SK-N-SH (cell line): ENCODE measurements at regions not wholly inside any gene's neighbourhood (a gene's known extent, or its start where the extent isn't known, plus 50 kb on each side); places are given as distances from the start of the nearest gene placed in this dataset.

Experiments used
- CTCF ChIA-PET: fragments of 300-600, 350-600 bp; formaldehyde crosslinking; extraction: SDS; loops from one replicate; lab custom pipeline; 2021; lab: Yijun Ruan, JAX
- POLR2A ChIA-PET: fragments of 350-600 bp; sonication (Branson Sonifier 250); formaldehyde crosslinking; extraction: SDS; loops from one replicate; lab custom pipeline; 2020; ENCODE audit warnings: antibody characterized with exemption, inconsistent platforms; lab: Yijun Ruan, JAX
- DNase-seq: peaks from one replicate; pipeline ENCODE4 v3.0.0; 2012
- H2AFZ ChIP-seq: fragments of 200-600 bp; sonication (generic); 2 replicates; pipeline ENCODE4 v1.8.1; 2016; ENCODE audit warnings: antibody characterized with exemption, mild to moderate bottlenecking, low read depth
- H3F3A ChIP-seq: fragments of 200-600 bp; sonication (generic); replicated peaks from 2 replicates; pipeline ENCODE3; 2016; ENCODE audit warnings: antibody characterized with exemption, mild to moderate bottlenecking; ENCODE audit not compliant: insufficient read depth
- H3K27ac ChIP-seq, 2 experiments: fragments of 200-500 bp in 1 of 2; fragments of 200-600 bp in 1 of 2; sonication (Bioruptor generic) in 1 of 2; sonication (generic), shearing (Covaris generic) in 1 of 2; 2 replicates each; pipeline versions ENCODE4 v1.5.1 to v1.6.1; 2014 to 2016; ENCODE audit warnings: low read depth in 2 of 2, inconsistent platforms in 1 of 2, low read length in 1 of 2, mild to moderate bottlenecking in 1 of 2, mixed read lengths in 1 of 2
- H3K27me3 ChIP-seq: fragments of 200-600 bp; sonication (generic), shearing (Covaris generic); 2 replicates; pipeline ENCODE4 v1.6.1; 2016; ENCODE audit warnings: mixed run types; ENCODE audit not compliant: insufficient read depth
- H3K36me3 ChIP-seq, 2 experiments: fragments of 200-500 bp in 1 of 2; fragments of 200-600 bp in 1 of 2; sonication (Bioruptor generic) in 1 of 2; sonication (generic) in 1 of 2; replicated peaks in 1 of 2; 2 replicates each; pipeline versions ENCODE3 to v1.5.1; 2014 to 2016; ENCODE audit warnings: low read length in 1 of 2, mild to moderate bottlenecking in 1 of 2; ENCODE audit not compliant: insufficient read depth in 2 of 2, control insufficient read depth in 1 of 2
- H3K4me1 ChIP-seq, 2 experiments: fragments of 200-500 bp in 1 of 2; fragments of 200-600 bp in 1 of 2; sonication (Bioruptor generic) in 1 of 2; sonication (generic), shearing (Covaris generic) in 1 of 2; 2 replicates each; pipeline versions ENCODE4 v1.5.1 to v1.6.1; 2014 to 2016; ENCODE audit warnings: low read depth in 1 of 2, low read length in 1 of 2, mixed run types in 1 of 2; ENCODE audit not compliant: insufficient read depth in 2 of 2, control insufficient read depth in 1 of 2
- H3K4me2 ChIP-seq: fragments of 200-600 bp; sonication (generic), shearing (Covaris generic); 2 replicates; pipeline ENCODE4 v1.6.1; 2017; ENCODE audit warnings: mixed run types
- H3K4me3 ChIP-seq, 2 experiments: fragments of 200-500 bp in 1 of 2; fragments of 200-600 bp in 1 of 2; sonication (Bioruptor generic) in 1 of 2; sonication (generic), shearing (Covaris generic) in 1 of 2; 2 replicates each; pipeline versions ENCODE4 v1.5.1 to v1.8.1; 2014 to 2016; ENCODE audit warnings: low read depth in 2 of 2, inconsistent platforms in 1 of 2, low read length in 1 of 2, mild to moderate bottlenecking in 1 of 2, mixed read lengths in 1 of 2, moderate library complexity in 1 of 2
- H3K79me2 ChIP-seq: fragments of 200-600 bp; sonication (generic); 2 replicates; pipeline ENCODE4 v1.8.1; 2017; ENCODE audit warnings: mild to moderate bottlenecking; ENCODE audit not compliant: insufficient read depth
- H3K9ac ChIP-seq: fragments of 200-600 bp; sonication (generic); 2 replicates; pipeline ENCODE4 v1.6.1; 2017; ENCODE audit warnings: mixed run types
- H3K9me2 ChIP-seq: fragments of 200-600 bp; sonication (generic); 2 replicates; pipeline ENCODE4 v1.6.1; 2017; ENCODE audit warnings: mixed run types
- H3K9me3 ChIP-seq: fragments of 200-600 bp; sonication (generic); 2 replicates; pipeline ENCODE4 v1.6.1; 2017; ENCODE audit warnings: mixed run types, mild to moderate bottlenecking, moderate library complexity
- H4K20me1 ChIP-seq: fragments of 200-600 bp; sonication (generic); 2 replicates; pipeline ENCODE4 v1.6.1; 2017; ENCODE audit warnings: mild to moderate bottlenecking, mixed run types; ENCODE audit not compliant: insufficient read depth
- FOXJ3 ChIP-seq: sonication (generic); formaldehyde crosslinking; IDR thresholded peaks from 2 replicates; pipeline ENCODE4 v1.5.1; 2020; ENCODE audit warnings: mild to moderate bottlenecking, missing genetic modification reagents
- FOXM1 ChIP-seq: IDR thresholded peaks from 2 replicates; pipeline ENCODE4 v1.4.0; 2012; ENCODE audit warnings: low read depth, mild to moderate bottlenecking
- JUND ChIP-seq: IDR thresholded peaks from 2 replicates; pipeline ENCODE4 v1.4.0; 2012
- POLR2AphosphoS5 ChIP-seq: IDR thresholded peaks from 2 replicates; pipeline ENCODE4 v1.6.1; 2012; ENCODE audit warnings: low read depth, low read length
- RAD21 ChIP-seq: IDR thresholded peaks from 2 replicates; pipeline ENCODE4 v1.6.1; 2012; ENCODE audit warnings: mild to moderate bottlenecking, low read length
- YY1 ChIP-seq: IDR thresholded peaks from 2 replicates; pipeline ENCODE4 v1.4.0; 2012; ENCODE audit warnings: low read depth, mild to moderate bottlenecking
- WGBS: methylation state at CpG from one replicate; pipeline ENCODE4 v1.1.6; 2017; ENCODE audit warnings: low lambda C conversion rate; 5-methylcytosine and 5-hydroxymethylcytosine counted together
- TF ChIP-seq, protein P1 (sequence below): IDR thresholded peaks from 2 replicates; pipeline ENCODE4 v1.6.1; 2012; ENCODE audit warnings: mild to moderate bottlenecking, low read depth, low read length, moderate library complexity
- TF ChIP-seq, protein P2 (sequence below): IDR thresholded peaks from 2 replicates; pipeline ENCODE4 v1.4.0; 2012; ENCODE audit warnings: low read depth, borderline replicate concordance
- TF ChIP-seq, protein P3 (sequence below): IDR thresholded peaks from 2 replicates; pipeline ENCODE4; 2012

DNA sequence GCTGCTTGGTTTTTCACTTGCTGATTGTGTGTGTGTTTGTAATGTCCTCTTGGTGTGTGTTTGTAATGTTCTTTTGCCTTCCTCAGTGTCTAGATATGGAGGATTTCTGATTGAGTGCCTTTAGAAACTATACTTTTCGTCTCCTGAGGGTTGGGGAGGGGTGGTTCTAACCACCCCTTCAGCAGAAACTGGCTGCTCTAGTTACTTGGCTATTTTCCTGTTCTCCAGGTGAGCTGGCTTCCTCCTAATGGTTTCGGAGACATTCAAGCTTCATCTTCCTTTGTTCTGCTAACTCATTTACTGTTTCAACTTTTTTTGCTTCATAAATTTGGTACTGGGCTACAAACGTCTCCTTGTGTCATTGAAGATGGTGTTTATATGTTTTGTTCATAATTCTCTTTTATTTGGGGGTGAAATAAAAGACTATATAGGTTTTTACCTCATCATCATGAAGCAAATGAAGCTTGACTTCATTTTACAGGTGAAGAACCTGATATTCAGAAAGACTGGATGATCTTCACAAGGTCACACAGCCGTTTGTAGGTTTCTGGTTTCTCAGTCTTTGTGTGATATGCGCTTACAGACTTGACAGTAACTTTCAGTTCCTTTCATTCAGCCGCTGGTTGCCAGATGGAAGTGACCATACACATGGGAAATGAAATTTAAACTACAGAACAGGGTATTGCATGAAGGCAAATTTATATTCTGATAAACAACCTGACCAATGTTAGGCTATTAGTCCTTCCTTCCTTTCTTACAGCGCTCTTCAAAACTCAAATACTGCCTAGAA lies 238.5 kb downstream of the GALR1 start (continued):
- TF ChIP-seq POLR2AphosphoS5 (no peak), YY1 (no peak)
- TF ChIP-seq, protein P1, sequence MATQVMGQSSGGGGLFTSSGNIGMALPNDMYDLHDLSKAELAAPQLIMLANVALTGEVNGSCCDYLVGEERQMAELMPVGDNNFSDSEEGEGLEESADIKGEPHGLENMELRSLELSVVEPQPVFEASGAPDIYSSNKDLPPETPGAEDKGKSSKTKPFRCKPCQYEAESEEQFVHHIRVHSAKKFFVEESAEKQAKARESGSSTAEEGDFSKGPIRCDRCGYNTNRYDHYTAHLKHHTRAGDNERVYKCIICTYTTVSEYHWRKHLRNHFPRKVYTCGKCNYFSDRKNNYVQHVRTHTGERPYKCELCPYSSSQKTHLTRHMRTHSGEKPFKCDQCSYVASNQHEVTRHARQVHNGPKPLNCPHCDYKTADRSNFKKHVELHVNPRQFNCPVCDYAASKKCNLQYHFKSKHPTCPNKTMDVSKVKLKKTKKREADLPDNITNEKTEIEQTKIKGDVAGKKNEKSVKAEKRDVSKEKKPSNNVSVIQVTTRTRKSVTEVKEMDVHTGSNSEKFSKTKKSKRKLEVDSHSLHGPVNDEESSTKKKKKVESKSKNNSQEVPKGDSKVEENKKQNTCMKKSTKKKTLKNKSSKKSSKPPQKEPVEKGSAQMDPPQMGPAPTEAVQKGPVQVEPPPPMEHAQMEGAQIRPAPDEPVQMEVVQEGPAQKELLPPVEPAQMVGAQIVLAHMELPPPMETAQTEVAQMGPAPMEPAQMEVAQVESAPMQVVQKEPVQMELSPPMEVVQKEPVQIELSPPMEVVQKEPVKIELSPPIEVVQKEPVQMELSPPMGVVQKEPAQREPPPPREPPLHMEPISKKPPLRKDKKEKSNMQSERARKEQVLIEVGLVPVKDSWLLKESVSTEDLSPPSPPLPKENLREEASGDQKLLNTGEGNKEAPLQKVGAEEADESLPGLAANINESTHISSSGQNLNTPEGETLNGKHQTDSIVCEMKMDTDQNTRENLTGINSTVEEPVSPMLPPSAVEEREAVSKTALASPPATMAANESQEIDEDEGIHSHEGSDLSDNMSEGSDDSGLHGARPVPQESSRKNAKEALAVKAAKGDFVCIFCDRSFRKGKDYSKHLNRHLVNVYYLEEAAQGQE: no peak
- TF ChIP-seq, protein P2, sequence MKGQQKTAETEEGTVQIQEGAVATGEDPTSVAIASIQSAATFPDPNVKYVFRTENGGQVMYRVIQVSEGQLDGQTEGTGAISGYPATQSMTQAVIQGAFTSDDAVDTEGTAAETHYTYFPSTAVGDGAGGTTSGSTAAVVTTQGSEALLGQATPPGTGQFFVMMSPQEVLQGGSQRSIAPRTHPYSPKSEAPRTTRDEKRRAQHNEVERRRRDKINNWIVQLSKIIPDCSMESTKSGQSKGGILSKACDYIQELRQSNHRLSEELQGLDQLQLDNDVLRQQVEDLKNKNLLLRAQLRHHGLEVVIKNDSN: no peak
- TF ChIP-seq, all 33 proteins: peak for 0

DNA sequence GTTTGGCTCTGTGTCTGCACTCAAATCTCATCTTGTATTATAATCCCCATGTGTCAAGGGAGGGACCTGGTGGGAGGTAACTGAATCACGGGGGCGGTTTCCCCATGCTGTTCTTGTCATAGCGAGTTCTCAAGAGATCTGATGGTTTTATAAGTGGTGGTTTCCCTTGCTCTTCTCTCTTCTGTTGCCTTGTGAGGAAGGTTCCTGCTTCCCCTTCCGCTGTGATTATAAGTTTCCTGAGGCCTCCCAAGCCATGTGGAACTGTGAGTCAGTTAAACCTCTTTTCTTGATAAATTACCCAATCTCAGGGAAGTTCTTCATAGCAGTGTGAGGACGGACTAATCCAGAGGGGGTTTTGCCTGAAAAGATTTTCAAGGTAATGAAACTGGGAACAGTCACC lies 245.4 kb downstream of the GALR1 start:
- Histone ChIP-seq H3K9me3 (0 out of 2 replicates have a peak, but pooled peaks cover 4% of the 10 kb centered on the region), H3K9me2 (no peaks in the 10 kb centered on the region), H3K79me2 (no peaks in the 10 kb centered on the region), H3K4me2 (no peak overlapping the region), H3K4me1 (no peaks in the 10 kb centered on the region), H3K27ac (no peak overlapping the region), H3F3A (no peaks in the 10 kb centered on the region), H4K20me1 (no peaks in the 10 kb centered on the region), H3K9ac (no peak overlapping the region), H3K36me3 (no peaks in the 10 kb centered on the region), H2AFZ (no peak overlapping the region), H3K4me3 (no peak overlapping the region), H3K27me3 (no peaks in the 10 kb centered on the region)
- TF ChIP-seq RAD21 (no peak), POLR2AphosphoS5 (no peak), FOXJ3 (CRISPR knock-in tag) (no peak), JUND (no peak), FOXM1 (no peak)
- TF ChIP-seq, protein P3, sequence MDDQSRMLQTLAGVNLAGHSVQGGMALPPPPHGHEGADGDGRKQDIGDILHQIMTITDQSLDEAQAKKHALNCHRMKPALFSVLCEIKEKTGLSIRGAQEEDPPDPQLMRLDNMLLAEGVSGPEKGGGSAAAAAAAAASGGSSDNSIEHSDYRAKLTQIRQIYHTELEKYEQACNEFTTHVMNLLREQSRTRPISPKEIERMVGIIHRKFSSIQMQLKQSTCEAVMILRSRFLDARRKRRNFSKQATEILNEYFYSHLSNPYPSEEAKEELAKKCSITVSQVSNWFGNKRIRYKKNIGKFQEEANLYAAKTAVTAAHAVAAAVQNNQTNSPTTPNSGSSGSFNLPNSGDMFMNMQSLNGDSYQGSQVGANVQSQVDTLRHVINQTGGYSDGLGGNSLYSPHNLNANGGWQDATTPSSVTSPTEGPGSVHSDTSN: no peak
- CTCF ChIA-PET: no interaction called here
- 40% methylated on average over 5 of the region's 5 CpGs for WGBS
- DNase-seq: no peak
- POLR2A ChIA-PET: no interaction called here
